ENCODE measurements at regions not wholly inside any gene's neighbourhood (a gene's known extent, or its start where the extent isn't known, plus 50 kb on each side); places are given as distances from the start of the nearest gene placed in this dataset.

DNA sequence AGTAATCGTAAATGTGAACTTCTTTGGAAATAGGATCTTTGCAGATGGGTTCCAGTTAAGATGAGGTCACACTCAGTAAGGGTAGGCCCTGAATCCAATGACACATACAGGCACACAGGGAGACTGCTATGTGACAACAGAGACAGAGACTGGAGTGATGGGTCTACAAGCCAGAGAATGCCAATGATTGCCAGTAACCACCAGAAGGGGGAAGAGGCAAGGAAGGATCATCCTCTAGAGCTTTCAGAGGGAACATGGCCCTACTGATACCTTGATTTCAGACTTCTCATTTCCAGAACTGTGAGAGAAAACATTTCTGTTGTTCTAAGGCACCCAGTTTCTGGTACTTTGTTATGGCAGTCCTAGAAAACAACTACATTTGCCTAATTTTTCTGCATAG, 73.1 kb upstream of the CCDC160 start:
- Histone ChIP-seq H3K27ac (ENCODE audit: low read depth, low read length) (no peak overlapping the region), H3K4me2 (ENCODE audit: insufficient read depth, low read length) (no peak overlapping the region), H4K20me1 (ENCODE audit: insufficient read depth, low read length) (no peaks in the 10 kb centered on the region), H2AFZ (ENCODE audit: low read length) (no peak overlapping the region), H3K9me3 (ENCODE audit: low read depth, low read length) (no peaks in the 10 kb centered on the region), H3K4me1 (ENCODE audit: insufficient read depth, low read length) (no peaks in the 10 kb centered on the region), H3K4me3 (ENCODE audit: insufficient read depth, low read length) (no peak overlapping the region), H3K79me2 (ENCODE audit: insufficient read depth, low read length) (no peaks in the 10 kb centered on the region), H3K27me3 (ENCODE audit: insufficient read depth, low read length) (no peaks in the 10 kb centered on the region), H3K36me3 (ENCODE audit: insufficient read depth, low read length) (no peaks in the 10 kb centered on the region)
- DNase-seq (ENCODE audit: insufficient read length, low spot score, missing footprints): no peak
- TF ChIP-seq, protein P1, sequence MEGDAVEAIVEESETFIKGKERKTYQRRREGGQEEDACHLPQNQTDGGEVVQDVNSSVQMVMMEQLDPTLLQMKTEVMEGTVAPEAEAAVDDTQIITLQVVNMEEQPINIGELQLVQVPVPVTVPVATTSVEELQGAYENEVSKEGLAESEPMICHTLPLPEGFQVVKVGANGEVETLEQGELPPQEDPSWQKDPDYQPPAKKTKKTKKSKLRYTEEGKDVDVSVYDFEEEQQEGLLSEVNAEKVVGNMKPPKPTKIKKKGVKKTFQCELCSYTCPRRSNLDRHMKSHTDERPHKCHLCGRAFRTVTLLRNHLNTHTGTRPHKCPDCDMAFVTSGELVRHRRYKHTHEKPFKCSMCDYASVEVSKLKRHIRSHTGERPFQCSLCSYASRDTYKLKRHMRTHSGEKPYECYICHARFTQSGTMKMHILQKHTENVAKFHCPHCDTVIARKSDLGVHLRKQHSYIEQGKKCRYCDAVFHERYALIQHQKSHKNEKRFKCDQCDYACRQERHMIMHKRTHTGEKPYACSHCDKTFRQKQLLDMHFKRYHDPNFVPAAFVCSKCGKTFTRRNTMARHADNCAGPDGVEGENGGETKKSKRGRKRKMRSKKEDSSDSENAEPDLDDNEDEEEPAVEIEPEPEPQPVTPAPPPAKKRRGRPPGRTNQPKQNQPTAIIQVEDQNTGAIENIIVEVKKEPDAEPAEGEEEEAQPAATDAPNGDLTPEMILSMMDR (IDR thresholded peaks at IDR 0.05; ENCODE audit: extremely low read depth, low read depth, low read length): no peak

DNA sequence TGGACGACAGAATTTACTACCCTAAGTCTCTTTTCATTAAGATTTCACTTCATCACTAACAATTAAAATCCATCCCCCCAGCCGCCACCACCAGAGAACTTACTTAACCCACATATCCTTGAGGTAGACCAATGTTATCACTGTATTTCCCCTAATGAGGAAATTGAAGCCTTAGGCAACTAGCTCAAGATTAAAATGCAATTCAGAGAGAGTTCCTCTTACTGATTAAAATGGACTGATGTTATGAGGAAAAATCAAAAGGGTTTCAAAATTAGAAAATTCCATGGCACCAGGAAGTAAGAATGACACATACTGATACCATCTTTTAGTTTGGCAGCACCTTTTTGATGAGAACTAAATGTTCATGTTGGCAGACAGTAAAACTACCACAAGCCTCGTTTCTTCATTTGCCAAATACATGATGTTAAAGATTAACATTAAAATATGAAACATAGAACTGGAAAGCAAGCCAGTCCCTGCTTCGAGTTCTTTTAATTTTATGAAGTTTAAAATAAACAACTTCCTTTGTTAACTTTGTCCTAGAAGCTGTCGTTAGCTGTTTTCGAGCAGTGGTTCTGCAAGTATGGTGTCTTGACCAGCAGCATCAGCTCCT, 69.3 kb upstream of the CCDC160 start:
- Histone ChIP-seq H3K79me2 (ENCODE audit: insufficient read depth, low read length) (no peaks in the 10 kb centered on the region), H3K4me3 (ENCODE audit: insufficient read depth, low read length) (no peak overlapping the region), H3K4me1 (ENCODE audit: insufficient read depth, low read length) (no peaks in the 10 kb centered on the region), H3K27me3 (ENCODE audit: insufficient read depth, low read length) (no peaks in the 10 kb centered on the region), H3K27ac (ENCODE audit: low read depth, low read length) (no peak overlapping the region), H4K20me1 (ENCODE audit: insufficient read depth, low read length) (no peaks in the 10 kb centered on the region), H3K9me3 (ENCODE audit: low read depth, low read length) (no peaks in the 10 kb centered on the region), H3K4me2 (ENCODE audit: insufficient read depth, low read length) (no peak overlapping the region), H3K36me3 (ENCODE audit: insufficient read depth, low read length) (no peaks in the 10 kb centered on the region), H2AFZ (ENCODE audit: low read length) (no peak overlapping the region)
- no peak for DNase-seq (ENCODE audit: insufficient read length, low spot score, missing footprints)
- TF ChIP-seq, protein P1 (IDR thresholded peaks at IDR 0.05; ENCODE audit: extremely low read depth, low read depth, low read length): no peak

- no peaks in the 10 kb centered on the region for H3K79me2 ChIP-seq (ENCODE audit: insufficient read depth, low read length)
- H3K4me2 ChIP-seq (ENCODE audit: insufficient read depth, low read length): peak overlapping the region; percentile 28
- H2AFZ ChIP-seq (ENCODE audit: low read length): no peak overlapping the region
- no peaks in the 10 kb centered on the region for H3K4me1 ChIP-seq (ENCODE audit: insufficient read depth, low read length)
- no peaks in the 10 kb centered on the region for H4K20me1 ChIP-seq (ENCODE audit: insufficient read depth, low read length)
- H3K4me3 ChIP-seq (ENCODE audit: insufficient read depth, low read length): no peak overlapping the region
- peaks cover 11% of the 10 kb centered on the region for H3K27me3 ChIP-seq (ENCODE audit: insufficient read depth, low read length)
- H3K36me3 ChIP-seq (ENCODE audit: insufficient read depth, low read length): no peaks in the 10 kb centered on the region
- DNase-seq (ENCODE audit: insufficient read length, low spot score, missing footprints): peak; percentile 47
- TF ChIP-seq, protein P1 (IDR thresholded peaks at IDR 0.05; ENCODE audit: extremely low read depth, low read depth, low read length): no peak
- H3K9me3 ChIP-seq (ENCODE audit: low read depth, low read length): no peaks in the 10 kb centered on the region
- no peak overlapping the region for H3K27ac ChIP-seq (ENCODE audit: low read depth, low read length)
These were observed 65.1 kb upstream of the CCDC160 start for GRCh38 chrX:134171661-134172587.
